AG04450 (cell line): ENCODE measurements at regions not wholly inside any gene's neighbourhood (a gene's known extent, or its start where the extent isn't known, plus 50 kb on each side); places are given as distances from the start of the nearest gene placed in this dataset.

ENCODE experiments used
- CTCF ChIA-PET: fragments of 300-600, 350-600 bp; formaldehyde crosslinking; extraction: SDS; loops from one replicate; lab custom pipeline; 2022; ENCODE audit warnings: antibody characterized with exemption, inconsistent platforms; lab: Charles Lee
- POLR2A ChIA-PET: fragments of 350-600 bp; formaldehyde crosslinking; extraction: SDS; loops from one replicate; lab custom pipeline; 2021; ENCODE audit warnings: antibody characterized with exemption, inconsistent platforms; lab: Yijun Ruan, JAX
- DNase-seq: peaks from one replicate; pipeline ENCODE4 v3.0.0-alpha.2; 2011; ENCODE audit warnings: low read depth, low spot score
- H3K27ac ChIP-seq: one replicate; pipeline ENCODE4 v1.5.1; 2012; ENCODE audit warnings: low read depth, low read length, control low read depth
- H3K27me3 ChIP-seq: one replicate; pipeline ENCODE4 v1.6.0; 2012; ENCODE audit warnings: low read length; ENCODE audit not compliant: control insufficient read depth, insufficient read depth
- H3K4me3 ChIP-seq: 2 replicates; pipeline ENCODE4 v1.5.1; 2011; ENCODE audit warnings: mild to moderate bottlenecking, low read depth, low read length, control low read depth
- H3K9me3 ChIP-seq: 2 replicates; pipeline ENCODE4 v1.5.1; 2012; ENCODE audit warnings: low read length; ENCODE audit not compliant: control insufficient read depth, insufficient read depth
- TF ChIP-seq, protein P1 (sequence below): IDR thresholded peaks from 2 replicates; pipeline ENCODE4 v1.5.1; 2011; ENCODE audit warnings: low read depth, low read length, control low read depth, inconsistent platforms

DNA sequence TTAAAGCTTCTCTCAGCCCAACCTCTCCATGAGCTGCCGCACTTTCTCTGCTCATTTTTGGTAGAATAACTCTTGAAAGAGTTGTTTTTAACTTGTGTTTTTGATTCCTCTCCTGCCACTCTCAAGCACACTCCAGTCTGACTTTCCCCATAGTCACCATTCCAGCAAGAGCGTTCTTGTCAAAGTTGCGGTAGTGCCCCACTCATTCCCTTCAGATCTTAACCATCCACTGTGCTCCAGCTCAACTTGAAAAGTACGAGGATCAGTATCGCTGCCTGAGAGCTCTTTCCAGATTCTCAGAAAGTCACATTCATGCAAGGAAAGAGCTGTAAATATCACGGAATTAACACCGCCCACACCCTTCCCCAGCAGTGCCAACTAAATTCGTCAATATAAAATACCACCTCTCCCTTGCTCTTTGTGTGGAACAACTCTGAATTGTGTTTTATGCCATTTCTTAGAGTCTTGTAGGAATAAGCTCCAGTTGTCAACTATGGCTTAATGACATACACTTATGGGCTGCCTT, 59.7 kb upstream of the IL15 start:
- Histone ChIP-seq H3K4me3 (no peak overlapping the region), H3K27me3 (no peaks in the 10 kb centered on the region), H3K27ac (no peak overlapping the region), H3K9me3 (no peaks in the 10 kb centered on the region)
- CTCF ChIA-PET: interaction anchor here (1.0 kb wide), 1 partner anchor 10 kb away, joined by 3 read pairs; no protein-coding TSS in a partner anchor
- DNase-seq: no peak
- TF ChIP-seq, protein P1, sequence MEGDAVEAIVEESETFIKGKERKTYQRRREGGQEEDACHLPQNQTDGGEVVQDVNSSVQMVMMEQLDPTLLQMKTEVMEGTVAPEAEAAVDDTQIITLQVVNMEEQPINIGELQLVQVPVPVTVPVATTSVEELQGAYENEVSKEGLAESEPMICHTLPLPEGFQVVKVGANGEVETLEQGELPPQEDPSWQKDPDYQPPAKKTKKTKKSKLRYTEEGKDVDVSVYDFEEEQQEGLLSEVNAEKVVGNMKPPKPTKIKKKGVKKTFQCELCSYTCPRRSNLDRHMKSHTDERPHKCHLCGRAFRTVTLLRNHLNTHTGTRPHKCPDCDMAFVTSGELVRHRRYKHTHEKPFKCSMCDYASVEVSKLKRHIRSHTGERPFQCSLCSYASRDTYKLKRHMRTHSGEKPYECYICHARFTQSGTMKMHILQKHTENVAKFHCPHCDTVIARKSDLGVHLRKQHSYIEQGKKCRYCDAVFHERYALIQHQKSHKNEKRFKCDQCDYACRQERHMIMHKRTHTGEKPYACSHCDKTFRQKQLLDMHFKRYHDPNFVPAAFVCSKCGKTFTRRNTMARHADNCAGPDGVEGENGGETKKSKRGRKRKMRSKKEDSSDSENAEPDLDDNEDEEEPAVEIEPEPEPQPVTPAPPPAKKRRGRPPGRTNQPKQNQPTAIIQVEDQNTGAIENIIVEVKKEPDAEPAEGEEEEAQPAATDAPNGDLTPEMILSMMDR: no peak
- POLR2A ChIA-PET: no interaction called here

DNA sequence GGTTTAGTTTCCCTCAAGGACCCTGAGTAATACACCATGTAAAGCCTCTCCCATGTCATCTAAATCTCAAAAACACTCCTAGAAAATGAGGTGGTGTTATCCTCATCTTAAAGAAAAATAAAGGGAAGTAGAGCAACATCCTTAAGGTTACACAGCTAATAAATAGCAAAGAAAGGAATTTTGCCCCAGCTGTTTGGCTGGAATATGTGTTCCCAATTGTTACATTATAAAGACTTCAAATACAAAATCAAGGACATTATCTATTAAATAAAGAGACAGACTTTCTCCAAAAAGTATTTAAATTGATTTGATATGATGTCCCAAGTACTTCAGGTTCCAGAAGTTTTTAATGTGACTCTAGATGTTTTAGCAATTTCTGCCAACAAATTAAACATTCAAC, 57.9 kb upstream of the IL15 start:
- ChIA-PET POLR2A (no interaction called here), CTCF (no interaction called here)
- DNase-seq: no peak
- Histone ChIP-seq H3K27ac (no peak overlapping the region), H3K27me3 (no peaks in the 10 kb centered on the region), H3K9me3 (no peaks in the 10 kb centered on the region), H3K4me3 (no peak overlapping the region)
- TF ChIP-seq, protein P1: no peak

DNA sequence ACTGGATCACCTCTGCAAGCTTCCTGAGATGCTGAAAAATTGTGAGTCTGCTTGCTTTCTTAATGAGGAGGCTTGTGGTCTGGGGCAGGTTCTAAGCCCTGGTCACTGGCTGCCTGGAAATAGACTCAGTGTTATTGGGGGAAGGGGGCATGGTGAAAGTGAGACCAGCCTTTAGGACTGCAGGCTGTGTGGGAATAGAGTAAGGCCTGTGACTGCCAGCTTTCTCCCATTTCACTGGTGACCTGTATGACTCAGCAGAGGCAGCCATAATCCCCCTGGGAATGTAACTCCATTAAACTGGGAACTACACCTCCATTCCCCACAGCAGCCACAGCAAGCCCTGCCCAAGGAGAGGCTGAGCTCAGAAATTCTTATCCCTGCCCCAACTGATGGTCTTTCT, 55.9 kb upstream of the IL15 start:
- no peak for DNase-seq
- H3K9me3 ChIP-seq: no peaks in the 10 kb centered on the region
- POLR2A ChIA-PET: no interaction called here
- no peak overlapping the region for H3K4me3 ChIP-seq
- CTCF ChIA-PET: no interaction called here
- no peaks in the 10 kb centered on the region for H3K27me3 ChIP-seq
- TF ChIP-seq, protein P1: no peak
- H3K27ac ChIP-seq: no peak overlapping the region
